GM12865 (cell line): ENCODE measurements at regions not wholly inside any gene's neighbourhood (a gene's known extent, or its start where the extent isn't known, plus 50 kb on each side); places are given as distances from the start of the nearest gene placed in this dataset.
"Not testable (repeated sequence)": the region's sequence is repeated elsewhere in the genome, so short reads cannot be mapped to it uniquely, and the experiment has no call there.

ENCODE experiments used
- DNase-seq: peaks from one replicate; pipeline ENCODE4 v3.0.0; 2010; ENCODE audit warnings: low read depth
- H3K4me3 ChIP-seq: 2 replicates; pipeline ENCODE4 v1.5.1; 2011; ENCODE audit warnings: mild to moderate bottlenecking, low read depth, low read length, control low read depth
- TF ChIP-seq, protein P1 (sequence below): IDR thresholded peaks from 2 replicates; pipeline ENCODE4 v1.5.1; 2011; ENCODE audit warnings: low read length, control low read depth, low read depth, inconsistent platforms; ENCODE audit not compliant: insufficient read depth; ENCODE audit errors: missing control alignments

DNA sequence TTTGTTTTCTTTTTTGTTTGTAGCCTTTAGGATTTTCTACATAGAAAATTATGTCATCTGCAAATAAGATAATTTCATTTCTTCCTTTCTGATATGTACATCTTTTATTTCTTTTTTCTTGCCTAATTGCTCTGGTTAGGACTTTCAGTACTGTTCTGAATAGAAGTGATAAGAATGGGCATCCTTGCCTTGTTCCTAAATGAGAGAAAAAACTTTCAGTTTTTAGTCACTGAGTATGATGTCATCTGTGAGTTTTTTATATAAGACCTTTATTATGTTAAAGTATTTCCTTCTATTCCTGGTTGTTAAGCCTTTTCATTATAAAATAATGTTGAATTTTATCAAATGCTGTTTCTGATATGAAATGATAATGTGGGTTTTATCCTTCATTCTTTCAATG, 76.0 kb upstream of the SLC35F3 start:
- TF ChIP-seq, protein P1, sequence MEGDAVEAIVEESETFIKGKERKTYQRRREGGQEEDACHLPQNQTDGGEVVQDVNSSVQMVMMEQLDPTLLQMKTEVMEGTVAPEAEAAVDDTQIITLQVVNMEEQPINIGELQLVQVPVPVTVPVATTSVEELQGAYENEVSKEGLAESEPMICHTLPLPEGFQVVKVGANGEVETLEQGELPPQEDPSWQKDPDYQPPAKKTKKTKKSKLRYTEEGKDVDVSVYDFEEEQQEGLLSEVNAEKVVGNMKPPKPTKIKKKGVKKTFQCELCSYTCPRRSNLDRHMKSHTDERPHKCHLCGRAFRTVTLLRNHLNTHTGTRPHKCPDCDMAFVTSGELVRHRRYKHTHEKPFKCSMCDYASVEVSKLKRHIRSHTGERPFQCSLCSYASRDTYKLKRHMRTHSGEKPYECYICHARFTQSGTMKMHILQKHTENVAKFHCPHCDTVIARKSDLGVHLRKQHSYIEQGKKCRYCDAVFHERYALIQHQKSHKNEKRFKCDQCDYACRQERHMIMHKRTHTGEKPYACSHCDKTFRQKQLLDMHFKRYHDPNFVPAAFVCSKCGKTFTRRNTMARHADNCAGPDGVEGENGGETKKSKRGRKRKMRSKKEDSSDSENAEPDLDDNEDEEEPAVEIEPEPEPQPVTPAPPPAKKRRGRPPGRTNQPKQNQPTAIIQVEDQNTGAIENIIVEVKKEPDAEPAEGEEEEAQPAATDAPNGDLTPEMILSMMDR, result no peak
- DNase-seq, result no peak
- H3K4me3 ChIP-seq, result no peak overlapping the region

DNA sequence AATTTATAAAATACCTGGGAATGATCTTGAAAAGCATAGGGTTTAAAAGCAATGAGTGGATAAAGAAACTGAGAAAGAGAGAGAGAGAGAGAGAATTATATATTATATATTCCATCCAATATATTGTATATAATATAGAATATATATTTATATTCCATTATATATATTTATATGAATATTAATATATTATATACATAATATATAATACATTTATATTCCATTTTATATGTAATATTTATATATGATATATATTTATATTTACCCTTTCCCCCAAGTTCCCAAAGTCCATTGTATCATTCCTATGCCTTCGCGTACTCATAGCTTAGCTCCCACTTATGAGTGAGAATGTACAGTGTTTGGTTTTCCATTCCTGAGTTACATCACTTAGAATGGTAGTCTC, 69.9 kb upstream of the SLC35F3 start:
- no peak overlapping the region for H3K4me3 ChIP-seq
- TF ChIP-seq, protein P1, result no peak
- no peak for DNase-seq

DNA sequence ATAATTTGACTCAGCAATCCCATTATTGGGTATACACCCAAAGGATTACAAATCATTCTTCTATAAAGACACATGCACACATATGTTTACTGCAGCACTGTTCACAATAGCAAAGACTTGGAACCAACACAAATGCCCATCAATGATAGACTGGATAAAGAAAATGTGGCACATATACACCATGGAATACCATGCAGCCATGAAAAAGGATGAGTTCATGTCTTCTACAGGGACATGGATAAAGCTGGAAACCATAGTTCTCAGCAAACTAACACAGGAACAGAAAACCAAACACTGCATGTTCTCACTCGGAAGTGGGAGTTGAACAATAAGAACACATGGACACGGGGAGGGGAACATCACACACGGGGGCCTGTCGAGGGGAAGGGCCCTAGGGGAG, 66.3 kb upstream of the SLC35F3 start:
- not testable (repeated sequence) for H3K4me3 ChIP-seq, DNase-seq

DNA sequence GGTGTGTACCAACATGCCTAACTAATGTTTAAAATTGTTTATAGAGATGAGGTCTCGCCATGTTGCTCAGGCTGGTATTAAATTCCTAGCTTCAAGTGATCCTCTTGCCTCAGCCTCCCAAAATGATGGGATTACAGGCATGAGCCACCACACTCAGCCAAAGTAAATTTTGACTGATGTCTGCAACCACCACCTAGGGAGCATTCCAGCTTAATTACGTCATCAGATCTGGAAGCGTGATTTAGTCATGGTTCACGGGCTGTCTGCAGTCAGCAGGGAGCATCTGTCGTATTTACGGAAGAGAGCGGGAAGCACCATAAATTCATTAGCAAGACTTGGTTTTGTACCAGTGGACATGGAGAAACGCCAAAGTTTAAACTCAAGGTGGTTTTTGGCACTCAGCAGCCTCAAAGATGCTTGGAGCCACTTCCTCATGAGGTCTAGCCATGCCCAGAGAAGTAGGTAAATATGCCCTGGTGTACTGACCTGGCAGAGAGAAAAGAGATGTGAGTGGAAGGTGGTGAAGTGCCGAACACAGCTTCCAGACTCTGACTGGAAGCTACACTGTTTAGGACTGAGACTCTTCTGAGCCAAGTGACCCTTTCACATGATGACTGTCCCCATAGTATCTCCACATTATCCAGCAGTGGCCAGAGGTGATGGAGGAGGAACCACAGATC, 60.8 kb upstream of the SLC35F3 start:
- H3K4me3 ChIP-seq, result no peak overlapping the region
- TF ChIP-seq, protein P1, result no peak
- no peak for DNase-seq

DNA sequence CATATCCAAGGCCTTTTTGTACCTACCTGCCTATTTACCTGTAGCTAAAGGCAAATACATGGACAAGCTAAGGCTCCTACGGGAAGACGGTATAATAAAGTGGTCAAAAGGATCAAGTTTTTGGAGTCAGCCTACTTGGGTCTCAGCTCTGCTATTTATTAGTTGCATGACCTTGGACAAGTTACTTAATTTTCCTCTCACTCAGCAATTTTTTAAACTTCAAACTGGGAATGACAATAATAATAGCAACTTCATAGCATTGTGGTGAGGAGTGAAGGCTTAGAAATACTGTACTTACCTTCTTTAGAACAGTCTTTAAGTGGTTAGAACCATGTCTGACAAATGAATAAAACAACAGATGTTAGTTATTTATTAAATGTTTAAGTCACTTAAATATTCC, 60.2 kb upstream of the SLC35F3 start:
- TF ChIP-seq, protein P1, result no peak
- no peak for DNase-seq

DNA sequence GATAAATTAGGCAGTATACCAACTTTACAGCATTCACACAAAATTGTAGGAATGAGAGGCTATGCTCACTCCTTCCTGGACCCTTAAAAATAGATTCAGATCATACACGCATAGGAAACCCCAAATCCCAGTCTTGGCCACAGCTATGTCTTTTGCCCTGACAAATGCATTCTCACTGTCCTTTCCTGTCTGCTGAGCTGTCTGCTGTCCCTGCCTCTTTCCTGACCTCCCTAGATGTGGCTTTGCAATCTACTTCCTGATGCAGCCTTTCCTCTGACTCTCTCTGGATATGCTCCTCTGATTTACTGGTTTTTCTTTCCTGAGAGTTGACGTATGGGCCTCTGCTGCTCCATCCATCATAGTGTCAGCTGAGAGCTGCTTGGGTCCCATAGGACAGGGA, 59.8 kb upstream of the SLC35F3 start:
- H3K4me3 ChIP-seq, result no peak overlapping the region
- DNase-seq, result no peak

More for the DNA sequence above, 60.2 kb upstream of the SLC35F3 start:
- H3K4me3 ChIP-seq, result no peak overlapping the region

More for the DNA sequence above, 59.8 kb upstream of the SLC35F3 start:
- TF ChIP-seq, protein P1, result no peak
